ENCODE measurements at regions not wholly inside any gene's neighbourhood (a gene's known extent, or its start where the extent isn't known, plus 50 kb on each side); places are given as distances from the start of the nearest gene placed in this dataset.
"Not testable (repeated sequence)": the region's sequence is repeated elsewhere in the genome, so short reads cannot be mapped to it uniquely, and the experiment has no call there.

DNA sequence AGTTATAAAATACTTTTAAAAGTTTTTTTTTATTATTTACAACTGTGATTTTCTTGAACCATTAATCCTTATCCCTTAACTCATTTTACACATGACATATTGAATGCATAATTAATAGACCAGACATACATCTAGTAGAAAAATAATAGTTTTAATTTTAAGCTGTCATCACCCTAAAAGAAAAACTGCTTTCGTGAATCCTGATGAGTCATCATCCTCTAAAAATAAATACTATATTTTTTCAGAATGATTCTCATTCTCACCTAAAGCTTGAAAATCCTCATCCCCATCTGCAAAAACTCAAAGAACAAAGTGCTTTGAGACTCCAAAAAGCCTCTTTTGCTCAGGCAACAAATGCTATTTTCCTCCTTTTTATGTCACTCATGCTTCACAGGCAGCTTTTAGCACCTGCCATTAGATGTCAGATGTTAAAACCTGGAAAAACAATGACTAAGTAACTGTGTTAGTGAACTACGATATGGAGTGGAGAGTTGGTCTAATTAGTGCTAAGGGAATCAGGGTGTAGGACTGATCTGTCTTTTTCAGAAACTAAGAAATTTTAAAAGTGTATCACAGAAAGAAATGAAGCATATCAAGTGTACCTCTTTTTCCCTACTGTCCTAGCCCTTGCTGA is 297.6 kb downstream of the TMX3 start:
- no peak for DNase-seq
- Mint-ChIP-seq H3K27me3 (no peaks in the 10 kb centered on the region), H3K4me1 (no peaks in the 10 kb centered on the region), H3K4me3 (no peak overlapping the region), H3K27ac (no peak overlapping the region), H3K9me3 (peaks cover 0 to 1% of the 10 kb centered on the region in 2 donors), H3K36me3 (no peaks in the 10 kb centered on the region)
- no peak for ATAC-seq (replicated peaks)

DNA sequence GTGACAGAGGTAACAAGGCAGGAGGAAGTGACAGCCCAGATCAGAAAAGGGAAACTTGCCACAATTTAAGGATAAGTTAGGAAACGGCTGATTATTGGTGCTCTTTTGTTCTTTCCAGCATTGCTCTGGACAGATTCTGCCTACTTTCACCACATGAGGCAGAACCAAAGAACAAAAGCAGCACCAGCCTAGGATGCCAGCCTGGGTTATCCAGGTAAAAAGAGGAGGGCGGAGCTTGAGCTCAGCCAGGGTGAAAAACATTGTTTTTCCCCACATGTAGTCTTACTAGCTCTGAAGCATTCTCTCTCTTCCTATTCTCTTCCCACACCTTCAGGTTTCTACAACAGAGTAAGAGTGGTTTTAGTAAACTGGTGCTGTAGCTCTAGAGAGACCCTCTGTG is 300.5 kb downstream of the TMX3 start:
- DNase-seq (no peak), ATAC-seq (replicated peaks) (no peak)
- H3K36me3 Mint-ChIP-seq, result no peaks in the 10 kb centered on the region
- no peaks in the 10 kb centered on the region for H3K9me3 Mint-ChIP-seq
- no peaks in the 10 kb centered on the region for H3K4me1 Mint-ChIP-seq
- no peaks in the 10 kb centered on the region for H3K27me3 Mint-ChIP-seq
- no peak overlapping the region for H3K27ac Mint-ChIP-seq
- no peak overlapping the region for H3K4me3 Mint-ChIP-seq

DNA sequence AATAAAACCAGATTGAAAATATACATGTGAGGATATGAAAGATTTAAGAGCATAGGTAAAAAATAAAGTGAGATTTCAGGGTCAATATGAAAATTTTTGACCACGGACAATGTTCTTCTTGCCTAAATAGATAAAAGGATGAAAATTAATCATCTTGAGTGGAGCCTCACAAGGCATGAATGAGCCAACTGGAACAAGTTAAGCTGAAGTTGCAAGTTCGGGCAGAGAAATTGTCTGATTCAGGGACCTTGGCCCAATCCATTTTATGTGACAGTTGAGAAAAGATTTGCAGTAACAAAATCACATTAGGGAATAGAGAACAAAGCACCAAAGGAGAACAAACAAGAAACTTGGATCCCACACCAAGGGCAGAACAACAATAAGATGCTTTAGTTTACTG is 305.3 kb downstream of the TMX3 start:
- Mint-ChIP-seq H3K36me3 (no peaks in the 10 kb centered on the region), H3K4me3 (no peak overlapping the region), H3K9me3 (peaks cover 0 to 2% of the 10 kb centered on the region in 2 donors), H3K27ac (no peak overlapping the region), H3K4me1 (no peaks in the 10 kb centered on the region), H3K27me3 (no peaks in the 10 kb centered on the region)
- ATAC-seq (replicated peaks) (no peak), DNase-seq (no peak)

DNA sequence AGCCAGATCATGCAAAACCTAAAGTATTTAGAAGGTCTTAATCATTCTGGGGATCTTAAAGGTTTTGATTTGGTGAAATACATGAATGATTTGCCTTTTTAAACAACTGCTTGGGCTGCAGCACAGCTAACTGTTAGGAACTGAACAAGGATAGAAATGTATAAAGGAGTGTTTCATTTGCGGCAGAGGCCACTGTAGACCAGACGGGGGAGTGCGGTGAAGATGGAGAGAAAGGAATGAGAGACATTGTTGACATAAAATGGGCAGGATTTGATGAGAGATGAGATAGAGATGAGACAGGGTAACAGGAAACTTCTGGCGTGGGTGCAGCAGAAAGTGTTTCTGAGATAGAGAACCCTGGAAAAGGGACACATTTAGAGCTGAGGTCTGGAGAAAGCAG is 308.1 kb downstream of the TMX3 start:
- Mint-ChIP-seq H3K4me1 (no peaks in the 10 kb centered on the region), H3K27ac (no peak overlapping the region), H3K4me3 (no peak overlapping the region), H3K27me3 (no peaks in the 10 kb centered on the region), H3K36me3 (no peaks in the 10 kb centered on the region), H3K9me3 (peaks cover 0 to 2% of the 10 kb centered on the region in 2 donors)
- no peak for DNase-seq
- no peak for ATAC-seq (replicated peaks)

DNA sequence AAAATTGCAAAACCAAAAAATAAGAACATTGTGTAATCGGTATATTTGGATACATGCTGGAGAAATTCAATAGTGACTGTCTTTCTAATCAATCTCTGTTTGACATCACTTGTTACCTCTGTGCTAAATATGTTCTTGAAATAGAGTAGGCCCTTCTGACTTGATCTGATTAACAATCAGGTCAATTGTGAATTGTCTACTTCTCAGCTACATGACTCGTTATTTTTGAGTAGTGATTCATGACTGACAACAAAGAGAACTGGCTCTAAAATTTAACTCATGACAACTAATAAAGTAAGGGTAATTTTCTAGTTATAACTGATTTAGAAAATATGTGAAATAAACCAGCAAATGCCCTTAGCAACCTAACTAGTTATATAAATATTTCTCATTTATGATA is 312.1 kb downstream of the TMX3 start:
- H3K9me3 Mint-ChIP-seq, result peaks cover 0 to 2% of the 10 kb centered on the region in 2 donors
- no peaks in the 10 kb centered on the region for H3K27me3 Mint-ChIP-seq
- ATAC-seq (replicated peaks) (no peak), DNase-seq (no peak)
- H3K4me1 Mint-ChIP-seq, result no peaks in the 10 kb centered on the region
- H3K36me3 Mint-ChIP-seq, result no peaks in the 10 kb centered on the region
- no peak overlapping the region for H3K4me3 Mint-ChIP-seq
- H3K27ac Mint-ChIP-seq, result no peak overlapping the region

DNA sequence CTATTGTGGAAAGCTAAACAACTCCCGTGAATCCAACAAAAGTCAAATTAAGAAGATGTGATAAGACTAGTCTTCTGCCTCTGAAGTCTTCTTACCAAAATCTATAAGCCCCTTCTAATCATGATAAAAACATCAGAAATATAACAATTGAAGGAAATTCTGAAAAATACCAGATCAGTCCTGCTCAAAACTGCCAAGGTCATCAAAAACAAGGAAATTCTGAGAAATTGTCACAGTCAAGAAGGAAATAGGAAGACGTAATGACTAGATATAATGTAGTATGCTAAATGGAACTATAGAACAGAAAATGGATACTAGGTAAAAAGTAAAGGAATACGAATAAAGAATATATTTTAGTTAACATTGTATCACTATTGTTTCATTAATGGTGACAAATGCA is 314.0 kb downstream of the TMX3 start:
- Mint-ChIP-seq H3K27me3 (no peaks in the 10 kb centered on the region), H3K4me1 (no peaks in the 10 kb centered on the region), H3K4me3 (no peak overlapping the region), H3K9me3 (no peaks in the 10 kb centered on the region), H3K36me3 (no peaks in the 10 kb centered on the region), H3K27ac (no peak overlapping the region)
- ATAC-seq (replicated peaks), result no peak
- no peak for DNase-seq

DNA sequence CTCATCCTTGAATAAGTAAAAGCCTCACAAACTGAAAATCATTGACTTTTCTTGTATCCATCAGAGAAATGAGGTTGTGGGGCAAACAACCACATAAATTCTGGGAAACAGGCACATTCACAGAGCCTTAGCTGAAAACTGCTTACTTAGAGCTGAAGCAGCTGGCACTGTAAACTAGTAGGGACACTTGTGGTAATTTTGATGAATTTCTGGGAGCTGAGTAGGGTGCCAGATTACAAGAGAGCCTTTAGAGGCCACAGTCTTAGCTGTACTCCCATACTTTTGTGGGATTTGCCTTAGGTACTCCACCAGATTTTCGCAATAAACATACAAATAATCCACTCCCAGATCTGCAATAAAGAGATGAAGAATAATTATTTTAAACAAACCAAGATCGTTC is 315.2 kb downstream of the TMX3 start:
- no peaks in the 10 kb centered on the region for H3K9me3 Mint-ChIP-seq
- H3K4me3 Mint-ChIP-seq, result no peak overlapping the region
- DNase-seq (no peak), ATAC-seq (replicated peaks) (no peak)
- H3K4me1 Mint-ChIP-seq, result no peaks in the 10 kb centered on the region
- H3K27ac Mint-ChIP-seq, result no peak overlapping the region
- H3K27me3 Mint-ChIP-seq, result no peaks in the 10 kb centered on the region
- no peaks in the 10 kb centered on the region for H3K36me3 Mint-ChIP-seq

DNA sequence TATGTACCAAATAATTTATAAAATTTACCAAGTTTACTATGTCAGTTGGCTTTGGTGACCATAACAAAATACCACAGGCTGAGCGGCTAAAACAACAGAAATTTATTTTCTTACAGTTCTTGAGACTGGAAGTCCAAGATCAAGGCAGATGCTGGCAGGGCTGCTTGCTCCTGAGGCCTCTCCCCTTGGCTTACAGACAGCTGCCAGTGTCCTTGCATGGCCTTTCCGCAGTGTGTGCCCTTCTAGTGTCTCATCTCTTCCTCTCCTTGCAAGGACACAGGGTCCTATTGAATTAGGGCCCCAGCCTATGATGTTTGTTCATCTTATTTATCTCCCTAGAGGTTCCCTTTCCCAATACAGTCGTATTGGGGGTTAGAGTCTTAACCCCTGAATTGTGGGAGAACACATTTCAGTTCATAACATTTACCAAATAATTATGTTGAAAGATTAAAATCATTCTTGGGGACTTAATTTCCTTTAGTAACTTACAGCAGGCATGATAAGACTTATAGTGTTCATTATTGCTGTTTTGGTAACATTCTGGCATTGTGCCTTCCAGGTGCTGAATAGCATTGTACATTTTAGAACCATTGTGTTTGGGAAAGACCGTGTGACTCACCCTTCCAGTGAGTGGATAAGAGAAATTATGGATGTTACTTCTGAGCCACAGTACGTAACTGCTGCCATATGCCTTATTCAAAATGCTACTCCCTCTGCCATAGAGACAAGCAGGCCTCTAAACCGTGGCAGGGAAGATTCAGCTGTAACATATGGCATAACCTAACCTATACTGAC is 317.5 kb downstream of the TMX3 start:
- DNase-seq, result no peak
- no peak overlapping the region for H3K27ac Mint-ChIP-seq
- H3K9me3 Mint-ChIP-seq, result no peaks in the 10 kb centered on the region
- ATAC-seq (replicated peaks), result no peak
- H3K4me3 Mint-ChIP-seq, result no peak overlapping the region
- no peaks in the 10 kb centered on the region for H3K36me3 Mint-ChIP-seq
- no peaks in the 10 kb centered on the region for H3K4me1 Mint-ChIP-seq
- H3K27me3 Mint-ChIP-seq, result no peaks in the 10 kb centered on the region

DNA sequence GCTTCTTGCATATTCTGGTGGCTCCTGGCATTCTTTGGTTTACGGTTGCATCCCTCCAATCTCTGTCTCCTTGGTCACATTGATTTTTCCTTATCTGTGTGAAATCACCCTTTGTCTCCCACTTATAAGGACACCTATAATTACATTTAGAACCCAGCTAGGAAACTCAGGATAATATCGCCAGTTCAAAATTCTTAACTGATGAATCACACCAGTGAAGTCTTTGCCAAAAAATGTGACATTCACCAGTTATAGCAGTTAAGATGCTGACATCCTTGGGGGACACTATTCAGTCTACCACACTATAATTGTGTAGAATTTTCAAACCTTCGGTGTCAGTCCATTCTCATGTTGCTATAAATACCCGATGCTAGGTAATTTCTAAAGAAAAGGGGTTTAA is 320.2 kb downstream of the TMX3 start:
- Mint-ChIP-seq H3K4me3 (no peak overlapping the region), H3K36me3 (no peaks in the 10 kb centered on the region), H3K4me1 (no peaks in the 10 kb centered on the region), H3K27ac (no peak overlapping the region), H3K9me3 (no peaks in the 10 kb centered on the region), H3K27me3 (no peaks in the 10 kb centered on the region)
- ATAC-seq (replicated peaks) (no peak), DNase-seq (no peak)

DNA sequence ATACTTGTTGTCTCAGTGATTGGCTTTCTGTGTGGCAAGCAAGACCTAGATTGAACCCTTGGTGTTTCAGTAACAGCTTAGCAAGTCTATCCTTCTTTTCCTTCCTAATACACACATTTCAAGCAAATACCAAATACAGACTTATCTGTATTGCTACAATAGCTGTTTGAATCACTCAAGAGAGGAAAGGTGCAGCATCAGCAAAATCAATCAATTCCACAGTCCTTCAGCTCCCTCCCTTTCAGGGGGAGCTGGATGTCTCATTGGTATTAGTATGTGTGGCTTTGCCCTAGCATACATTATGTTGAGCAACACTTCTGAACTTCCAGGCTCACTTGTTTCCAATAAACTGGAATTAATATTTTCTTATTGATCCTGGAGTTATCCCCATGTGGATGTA is 323.1 kb downstream of the TMX3 start:
- no peaks in the 10 kb centered on the region for H3K4me1 Mint-ChIP-seq
- no peak overlapping the region for H3K27ac Mint-ChIP-seq
- DNase-seq (no peak), ATAC-seq (replicated peaks) (no peak)
- H3K36me3 Mint-ChIP-seq, result no peaks in the 10 kb centered on the region
- no peak overlapping the region for H3K4me3 Mint-ChIP-seq
- no peaks in the 10 kb centered on the region for H3K27me3 Mint-ChIP-seq
- H3K9me3 Mint-ChIP-seq, result no peaks in the 10 kb centered on the region

DNA sequence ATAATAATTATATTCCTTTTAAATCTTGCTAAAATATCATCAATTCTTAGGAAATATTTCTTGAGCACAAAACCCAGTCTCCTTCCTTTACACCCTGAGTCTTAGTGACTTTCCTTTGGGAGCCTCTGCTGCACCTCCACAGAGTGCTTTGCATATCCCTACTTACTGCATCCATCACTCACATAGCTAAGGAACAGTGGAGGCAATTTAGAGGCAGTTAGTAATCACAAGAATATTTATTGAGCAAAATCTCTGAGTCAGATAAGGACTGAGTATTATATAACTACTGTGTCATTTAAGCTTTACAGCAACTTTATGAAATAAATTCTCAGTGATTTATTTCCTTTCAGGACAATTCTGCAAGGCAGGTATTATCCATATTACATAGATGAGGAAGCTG is 327.7 kb downstream of the TMX3 start:
- Mint-ChIP-seq H3K27ac (no peak overlapping the region), H3K36me3 (no peaks in the 10 kb centered on the region), H3K27me3 (no peaks in the 10 kb centered on the region), H3K9me3 (no peaks in the 10 kb centered on the region), H3K4me1 (no peaks in the 10 kb centered on the region), H3K4me3 (no peak overlapping the region)
- no peak for ATAC-seq (replicated peaks)
- no peak for DNase-seq

DNA sequence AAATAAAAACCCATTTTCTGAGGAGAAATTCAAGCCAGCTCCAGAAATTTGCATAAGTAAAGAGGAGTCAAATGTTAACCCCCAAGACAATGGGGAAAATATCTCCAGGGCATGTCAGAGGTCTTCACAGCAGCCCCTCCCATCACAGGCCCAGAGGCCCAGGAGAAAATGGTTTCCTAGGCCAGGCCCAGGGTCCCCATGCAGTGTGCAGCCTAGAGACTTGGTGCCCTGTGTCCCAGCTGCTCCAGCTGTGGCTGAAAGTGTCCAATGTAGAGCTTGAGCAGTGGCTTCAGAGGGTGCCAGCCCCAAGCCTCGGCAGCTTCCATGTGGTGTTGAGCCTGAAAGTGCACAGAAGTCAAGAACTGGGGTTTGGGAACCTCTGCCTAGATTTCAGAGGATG is 330.9 kb downstream of the TMX3 start:
- not testable (repeated sequence) for ATAC-seq (replicated peaks); H3K27me3 Mint-ChIP-seq; DNase-seq; H3K4me3 Mint-ChIP-seq; H3K9me3 Mint-ChIP-seq; H3K4me1 Mint-ChIP-seq; H3K36me3 Mint-ChIP-seq; H3K27ac Mint-ChIP-seq

DNA sequence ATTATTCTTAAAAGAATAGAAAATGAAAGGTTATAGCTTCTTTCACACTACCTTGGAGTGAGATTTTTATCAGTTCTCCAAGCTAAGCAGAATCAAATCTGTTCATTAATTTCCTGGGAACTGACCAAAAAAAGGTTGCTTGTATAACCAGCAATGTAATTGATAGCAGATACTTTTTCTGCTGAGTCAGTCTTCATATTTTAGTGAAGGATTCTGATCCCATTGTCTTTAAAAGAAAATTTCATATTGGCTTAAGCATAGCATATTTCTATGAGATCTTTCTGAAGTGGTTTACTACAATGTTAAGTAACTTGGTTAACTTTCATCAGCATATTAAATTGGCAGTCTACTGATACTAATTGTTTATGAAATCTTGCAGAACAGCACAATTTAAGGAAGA is 338.0 kb downstream of the TMX3 start:
- DNase-seq (no peak), ATAC-seq (replicated peaks) (no peak)
- no peaks in the 10 kb centered on the region for H3K4me1 Mint-ChIP-seq
- H3K4me3 Mint-ChIP-seq, result no peak overlapping the region
- no peaks in the 10 kb centered on the region for H3K27me3 Mint-ChIP-seq
- no peak overlapping the region for H3K27ac Mint-ChIP-seq
- no peaks in the 10 kb centered on the region for H3K36me3 Mint-ChIP-seq
- H3K9me3 Mint-ChIP-seq, result no peaks in the 10 kb centered on the region

DNA sequence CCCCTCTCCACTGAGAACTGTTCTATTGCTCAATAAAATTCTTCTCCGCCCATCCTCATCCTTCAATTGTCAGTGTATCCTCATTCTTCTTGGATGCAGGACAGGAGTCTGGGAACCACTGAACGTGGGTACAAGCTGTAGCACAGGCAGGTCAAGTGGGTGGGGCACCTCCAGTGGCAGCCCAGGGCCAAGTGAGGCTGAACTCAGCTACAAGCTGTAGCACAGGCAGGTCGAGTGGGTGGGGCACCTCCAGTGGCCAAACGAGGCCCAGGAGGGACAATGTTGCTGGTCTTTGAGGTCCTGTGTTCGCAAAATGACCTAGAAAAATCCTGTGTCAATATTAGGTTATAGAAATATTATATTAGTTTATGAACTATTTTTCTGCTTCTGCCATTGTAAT is 352.0 kb downstream of the TMX3 start:
- DNase-seq (no peak), ATAC-seq (replicated peaks) (no peak)
- Mint-ChIP-seq H3K36me3 (no peaks in the 10 kb centered on the region), H3K4me1 (no peaks in the 10 kb centered on the region), H3K27me3 (no peaks in the 10 kb centered on the region), H3K27ac (no peak overlapping the region), H3K9me3 (peaks cover 3 to 5% of the 10 kb centered on the region in 2 donors), H3K4me3 (no peak overlapping the region)

DNA sequence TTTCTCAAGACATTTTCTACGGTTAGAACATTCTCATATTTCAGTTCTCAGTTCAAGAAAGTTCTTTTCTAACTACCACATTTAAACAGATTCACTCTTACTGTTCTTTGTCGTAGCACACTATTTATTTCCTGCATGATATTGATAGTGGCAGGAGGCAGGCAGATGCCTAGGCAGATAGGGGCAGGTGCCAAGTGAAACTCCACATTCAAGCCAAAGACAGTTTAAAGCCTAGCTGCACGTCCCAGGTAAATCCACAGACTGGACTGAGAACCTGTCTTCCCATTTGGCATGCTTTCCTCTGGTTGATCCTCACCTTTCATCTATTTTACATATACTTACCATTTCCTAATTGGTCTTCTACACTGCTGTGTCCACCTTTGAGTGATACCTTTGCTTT is 359.3 kb downstream of the TMX3 start:
- ATAC-seq (replicated peaks) (no peak), DNase-seq (no peak)
- no peak overlapping the region for H3K4me3 Mint-ChIP-seq
- H3K27me3 Mint-ChIP-seq, result no peaks in the 10 kb centered on the region
- no peaks in the 10 kb centered on the region for H3K4me1 Mint-ChIP-seq
- peaks cover 15 to 16% of the 10 kb centered on the region in 2 donors for H3K9me3 Mint-ChIP-seq
- H3K36me3 Mint-ChIP-seq, result no peaks in the 10 kb centered on the region
- H3K27ac Mint-ChIP-seq, result no peak overlapping the region
